Keratinocyte (primary cell): ENCODE measurements at regions not wholly inside any gene's neighbourhood (a gene's known extent, or its start where the extent isn't known, plus 50 kb on each side); places are given as distances from the start of the nearest gene placed in this dataset.

ENCODE experiments used
- DNase-seq: peaks from one replicate; pipeline ENCODE4 v3.0.0-alpha.2; 2011; ENCODE audit warnings: low read depth, missing footprints, low spot score
- FAIRE-seq: peaks from 2 replicates; lab custom pipeline; 2011; peaks lifted over from hg19 to GRCh38; lab: Jason Lieb, UNC
- H2AFZ ChIP-seq: 2 replicates; pipeline ENCODE4 v1.6.0; 2012; ENCODE audit warnings: low read length, control low read depth, inconsistent platforms; ENCODE audit not compliant: control insufficient read depth
- H3K27ac ChIP-seq: 2 replicates; pipeline ENCODE4 v1.5.1; 2011; ENCODE audit warnings: low read length; ENCODE audit not compliant: control insufficient read depth, insufficient read depth
- H3K27me3 ChIP-seq: 3 replicates; pipeline ENCODE4 v1.6.0; 2011; ENCODE audit warnings: low read length; ENCODE audit not compliant: control insufficient read depth, insufficient read depth; ENCODE audit errors: extremely low read depth
- H3K36me3 ChIP-seq, 2 experiments: 2 replicates in 1 of 2; 3 replicates in 1 of 2; pipeline ENCODE4 v1.5.1; 2011; ENCODE audit warnings: low read length in 2 of 2, mild to moderate bottlenecking in 1 of 2; ENCODE audit not compliant: control insufficient read depth in 2 of 2, insufficient read depth in 2 of 2; ENCODE audit errors: extremely low read depth in 1 of 2
- H3K4me1 ChIP-seq: 3 replicates; pipeline ENCODE4 v1.5.1; 2011; ENCODE audit warnings: low read length; ENCODE audit not compliant: control insufficient read depth, insufficient read depth; ENCODE audit errors: extremely low read depth
- H3K4me2 ChIP-seq: 3 replicates; pipeline ENCODE4 v1.6.0; 2011; ENCODE audit warnings: low read depth, low read length; ENCODE audit not compliant: control insufficient read depth, insufficient read depth; ENCODE audit errors: extremely low read depth
- H3K4me3 ChIP-seq, 3 experiments: fragments of 200-600 bp in 1 of 3; sonication (generic) in 1 of 3; 2 replicates in 2 of 3; 3 replicates in 1 of 3; pipeline ENCODE4 v1.5.1; 2011 to 2016; ENCODE audit warnings: low read length in 3 of 3, mild to moderate bottlenecking in 3 of 3, control low read depth in 2 of 3, inconsistent platforms in 1 of 3, low read depth in 1 of 3, mixed read lengths in 1 of 3, mixed run types in 1 of 3, moderate library complexity in 1 of 3; ENCODE audit not compliant: control insufficient read depth in 2 of 3, insufficient read depth in 2 of 3; ENCODE audit errors: extremely low read depth in 1 of 3
- H3K79me2 ChIP-seq: 2 replicates; pipeline ENCODE4 v1.6.0; 2012; ENCODE audit warnings: low read length; ENCODE audit not compliant: control insufficient read depth, insufficient read depth
- H3K9ac ChIP-seq: 3 replicates; pipeline ENCODE4 v1.6.0; 2011; ENCODE audit warnings: low read length; ENCODE audit not compliant: control insufficient read depth, insufficient read depth; ENCODE audit errors: extremely low read depth
- H3K9me1 ChIP-seq: 3 replicates; pipeline ENCODE4 v1.6.0; 2011; ENCODE audit warnings: low read length; ENCODE audit not compliant: control insufficient read depth, insufficient read depth; ENCODE audit errors: extremely low read depth
- H3K9me3 ChIP-seq: 2 replicates; pipeline ENCODE4 v1.5.1; 2012; ENCODE audit warnings: low read depth, low read length; ENCODE audit not compliant: control insufficient read depth
- H4K20me1 ChIP-seq: 3 replicates; pipeline ENCODE4 v1.6.0; 2011; ENCODE audit warnings: low read length; ENCODE audit not compliant: control insufficient read depth, insufficient read depth; ENCODE audit errors: extremely low read depth
- CTCF ChIP-seq, 3 experiments: IDR thresholded peaks in 1 of 3; conservative IDR thresholded peaks in 1 of 3; optimal IDR thresholded peaks in 1 of 3; 2 replicates in 2 of 3; 3 replicates in 1 of 3; pipeline versions ENCODE3 to v1.5.1; 2011; ENCODE audit warnings: low read length in 3 of 3, mild to moderate bottlenecking in 3 of 3, moderate library complexity in 2 of 3, control low read depth in 1 of 3, inconsistent platforms in 1 of 3; ENCODE audit not compliant: insufficient read depth in 2 of 3; ENCODE audit errors: extremely low read depth in 1 of 3
- EZH2 ChIP-seq: IDR thresholded peaks from one replicate; pipeline ENCODE4 v1.6.1; 2012; ENCODE audit warnings: inconsistent platforms, mild to moderate bottlenecking, low read length, moderate library complexity
- dilution Hi-C: fragments of 300-500 bp; cut with MboI; formaldehyde crosslinking; loops from one replicate; pipeline ENCODE4 v1.7.0; 2020; ENCODE audit warnings: low sequenced_read_pairs; ENCODE audit not compliant: extremely low pct_ligation_motif_present

DNA sequence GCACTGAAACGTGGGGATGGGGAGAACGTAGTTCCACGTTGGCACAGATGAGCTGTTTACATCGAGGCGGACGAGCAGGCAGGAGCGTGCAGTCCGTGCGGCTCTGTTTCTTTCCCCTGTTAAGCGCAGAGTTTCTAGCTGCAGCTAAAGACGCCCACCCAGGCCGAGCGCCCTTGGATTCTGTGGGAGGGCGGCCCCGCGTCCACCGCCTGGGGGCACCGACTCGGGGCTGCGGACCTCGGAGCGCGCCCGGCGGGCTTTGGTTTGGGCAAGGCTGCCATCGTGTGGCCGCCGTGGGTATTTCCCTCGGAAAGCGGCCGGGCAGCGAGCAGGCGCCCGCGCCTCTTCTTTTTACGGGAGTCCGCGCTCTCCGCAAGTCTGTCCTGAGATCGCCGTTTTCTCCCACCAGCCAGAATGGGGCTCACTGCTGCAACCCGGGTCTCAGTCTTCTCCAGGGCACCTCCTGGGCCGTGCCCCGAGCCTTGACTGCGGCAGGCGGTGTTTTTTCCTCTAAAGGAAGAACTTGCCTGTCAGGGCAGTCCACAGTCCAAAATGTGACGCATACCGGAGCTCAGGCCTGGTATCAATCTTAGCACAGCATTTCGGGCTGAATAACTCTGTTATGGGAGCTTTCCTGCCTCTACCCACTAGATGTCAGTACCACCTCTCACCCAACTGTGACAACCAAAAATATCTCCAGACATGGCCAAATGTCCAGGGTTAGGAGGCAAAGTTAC lies 219.9 kb upstream of the IGF1R start:
- peak; percentile 21 for DNase-seq
- no peaks in the 10 kb centered on the region for H4K20me1 ChIP-seq
- no peaks in the 10 kb centered on the region for H3K36me3 ChIP-seq
- dilution Hi-C loops: no loop called here
- no peaks in the 10 kb centered on the region for H3K9me3 ChIP-seq
- TF ChIP-seq EZH2: no peak
- peak; percentile 41 to 92 (median 72) for TF ChIP-seq CTCF (optimal IDR thresholded peaks at IDR 0.05 in 1 of 3, IDR thresholded peaks at IDR 0.05 in 1 of 3, conservative IDR thresholded peaks at IDR 0.05 in 1 of 3; ENCODE audit: extremely low read depth in 1 of 3, insufficient read depth in 2 of 3, low read length in 3 of 3)
- peaks cover 13% of the 10 kb centered on the region for H3K27me3 ChIP-seq
- H3K9ac ChIP-seq: peak overlapping the region; percentile 18
- H2AFZ ChIP-seq: peak overlapping the region; percentile 89
- H3K9me1 ChIP-seq: no peaks in the 10 kb centered on the region
- peak; percentile 74 for FAIRE-seq
- peak overlapping the region; percentile 35 to 71 (median 65) for H3K4me3 ChIP-seq
- H3K79me2 ChIP-seq: no peaks in the 10 kb centered on the region
- H3K27ac ChIP-seq: no peak overlapping the region
- H3K4me2 ChIP-seq: peak overlapping the region; percentile 87
- no peaks in the 10 kb centered on the region for H3K4me1 ChIP-seq

- no peak for DNase-seq
- Histone ChIP-seq H2AFZ (no peak overlapping the region), H3K9ac (no peak overlapping the region), H3K9me1 (no peaks in the 10 kb centered on the region), H3K36me3 (no peaks in the 10 kb centered on the region), H3K9me3 (no peaks in the 10 kb centered on the region), H3K4me1 (no peaks in the 10 kb centered on the region), H3K27me3 (peaks cover 13% of the 10 kb centered on the region), H3K4me3 (no peak overlapping the region), H3K27ac (no peak overlapping the region), H4K20me1 (no peaks in the 10 kb centered on the region), H3K79me2 (no peaks in the 10 kb centered on the region), H3K4me2 (no peak overlapping the region)
- TF ChIP-seq CTCF (optimal IDR thresholded peaks at IDR 0.05 in 1 of 3, IDR thresholded peaks at IDR 0.05 in 1 of 3, conservative IDR thresholded peaks at IDR 0.05 in 1 of 3; ENCODE audit: extremely low read depth in 1 of 3, insufficient read depth in 2 of 3, low read length in 3 of 3) (no peak), EZH2 (no peak)
- dilution Hi-C loops: no loop called here
- no peak for FAIRE-seq
Measured at GRCh38 chr15:98431171-98431570, 217.2 kb upstream of the IGF1R start.
